ENCODE measurements at regions not wholly inside any gene's neighbourhood (a gene's known extent, or its start where the extent isn't known, plus 50 kb on each side); places are given as distances from the start of the nearest gene placed in this dataset.

GRCh38 chr11:95360377-95361075, 129.5 kb upstream of the SESN3 start:
- WGBS, 2 donors = 78 to 86% methylated on average over 8 of the region's 8 CpGs
- TF ChIP-seq POLR2A (IDR thresholded peaks at IDR 0.05) = no peak
- TF ChIP-seq, protein P1, sequence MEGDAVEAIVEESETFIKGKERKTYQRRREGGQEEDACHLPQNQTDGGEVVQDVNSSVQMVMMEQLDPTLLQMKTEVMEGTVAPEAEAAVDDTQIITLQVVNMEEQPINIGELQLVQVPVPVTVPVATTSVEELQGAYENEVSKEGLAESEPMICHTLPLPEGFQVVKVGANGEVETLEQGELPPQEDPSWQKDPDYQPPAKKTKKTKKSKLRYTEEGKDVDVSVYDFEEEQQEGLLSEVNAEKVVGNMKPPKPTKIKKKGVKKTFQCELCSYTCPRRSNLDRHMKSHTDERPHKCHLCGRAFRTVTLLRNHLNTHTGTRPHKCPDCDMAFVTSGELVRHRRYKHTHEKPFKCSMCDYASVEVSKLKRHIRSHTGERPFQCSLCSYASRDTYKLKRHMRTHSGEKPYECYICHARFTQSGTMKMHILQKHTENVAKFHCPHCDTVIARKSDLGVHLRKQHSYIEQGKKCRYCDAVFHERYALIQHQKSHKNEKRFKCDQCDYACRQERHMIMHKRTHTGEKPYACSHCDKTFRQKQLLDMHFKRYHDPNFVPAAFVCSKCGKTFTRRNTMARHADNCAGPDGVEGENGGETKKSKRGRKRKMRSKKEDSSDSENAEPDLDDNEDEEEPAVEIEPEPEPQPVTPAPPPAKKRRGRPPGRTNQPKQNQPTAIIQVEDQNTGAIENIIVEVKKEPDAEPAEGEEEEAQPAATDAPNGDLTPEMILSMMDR (IDR thresholded peaks at IDR 0.05) = no peak
- intact Hi-C loops (cut with DNase I; ENCODE audit: low total_unique reads) = no loop called here
- no peak overlapping the region for H3K4me3 ChIP-seq (ENCODE audit: low read depth, poor library complexity, severe bottlenecking)
- no peak for DNase-seq (ENCODE audit: low spot score in 2 of 2)

GRCh38 chr11:95359756-95360155, 128.8 kb upstream of the SESN3 start:
- DNase-seq (ENCODE audit: low spot score in 2 of 2) = no peak
- H3K4me3 ChIP-seq (ENCODE audit: low read depth, poor library complexity, severe bottlenecking) = no peak overlapping the region
- intact Hi-C loops (cut with DNase I; ENCODE audit: low total_unique reads) = no loop called here
- TF ChIP-seq, protein P1 (IDR thresholded peaks at IDR 0.05) = no peak
- TF ChIP-seq POLR2A (IDR thresholded peaks at IDR 0.05) = no peak
- 60 to 72% methylated on average over 2 of the region's 2 CpGs for whole genome bisulfite sequencing, 2 donors

- no peak for DNase-seq (ENCODE audit: low spot score in 2 of 2)
- intact Hi-C loops (cut with DNase I; ENCODE audit: low total_unique reads) = no loop called here
- 45 to 54% methylated on average over 1 of the region's 1 CpG for WGBS, 2 donors
- TF ChIP-seq, protein P1 (IDR thresholded peaks at IDR 0.05) = no peak
- no peak for TF ChIP-seq POLR2A (IDR thresholded peaks at IDR 0.05)
- no peak overlapping the region for H3K4me3 ChIP-seq (ENCODE audit: low read depth, poor library complexity, severe bottlenecking)
Measured at GRCh38 chr11:95359341-95359663, 128.3 kb upstream of the SESN3 start.

DNA sequence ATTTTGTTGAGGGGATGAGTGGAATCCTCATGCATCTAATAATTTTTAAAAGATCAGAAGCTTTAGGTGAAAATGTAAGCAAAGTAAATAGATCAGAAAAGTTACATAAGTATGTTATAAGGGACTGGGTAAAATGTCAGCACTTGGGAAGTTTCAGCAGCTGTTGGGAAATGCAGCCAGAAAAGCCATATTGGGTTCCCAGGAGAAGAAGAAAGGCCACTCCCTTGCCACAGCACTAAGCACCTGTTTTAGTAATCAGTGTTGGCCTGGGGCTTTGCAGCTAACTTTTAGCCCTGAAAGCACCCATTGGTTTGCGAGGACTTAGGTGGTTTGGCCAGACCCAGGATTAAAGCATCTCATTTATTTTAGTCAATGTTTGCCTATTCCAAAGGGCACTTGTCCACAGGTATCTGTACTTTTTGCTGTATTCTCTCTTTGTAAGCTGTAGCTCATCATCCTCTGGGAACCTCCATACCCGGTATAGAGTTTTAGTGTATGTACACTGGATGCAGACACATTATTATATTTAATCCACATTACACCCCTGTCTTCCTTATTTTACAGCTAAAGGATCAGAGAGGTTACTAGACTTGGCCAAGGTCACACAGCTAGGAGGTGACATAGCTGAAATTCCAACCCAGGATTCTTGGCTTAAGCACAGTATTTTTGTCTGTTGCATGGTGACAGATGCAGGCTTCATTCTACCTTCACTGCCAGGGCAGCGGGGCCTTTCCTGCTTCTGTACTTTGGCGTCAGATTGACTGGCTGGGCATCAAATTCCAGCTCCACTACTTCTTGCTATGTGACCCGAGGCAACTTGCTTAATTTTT, 127.7 kb upstream of the SESN3 start:
- no peak for DNase-seq (ENCODE audit: low spot score in 2 of 2)
- H3K4me3 ChIP-seq (ENCODE audit: low read depth, poor library complexity, severe bottlenecking) = no peak overlapping the region
- 37 to 43% methylated on average over 5 of the region's 5 CpGs for WGBS, 2 donors
- intact Hi-C loops (cut with DNase I; ENCODE audit: low total_unique reads) = no loop called here
- no peak for TF ChIP-seq POLR2A (IDR thresholded peaks at IDR 0.05)
- TF ChIP-seq, protein P1 (IDR thresholded peaks at IDR 0.05) = no peak

DNA sequence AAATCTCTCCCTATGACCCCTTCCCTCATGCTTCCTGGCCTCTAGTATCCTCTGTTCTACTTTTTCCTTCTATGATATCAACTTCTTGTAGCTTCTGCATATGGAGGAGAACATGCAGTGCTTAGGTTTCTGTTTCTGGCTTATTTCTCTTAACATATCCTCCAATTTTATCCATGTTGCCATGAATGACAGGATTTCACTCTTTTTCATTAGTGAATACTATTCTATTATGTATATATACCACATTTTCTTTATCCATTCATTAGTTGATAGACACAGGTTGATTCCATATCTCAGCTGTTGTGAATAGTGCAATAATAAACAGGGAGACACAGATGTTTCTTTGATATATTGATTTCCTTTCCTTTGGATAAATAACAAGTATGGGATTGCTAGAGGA, 123.3 kb upstream of the SESN3 start:
- no peak overlapping the region for H3K4me3 ChIP-seq (ENCODE audit: low read depth, poor library complexity, severe bottlenecking)
- TF ChIP-seq POLR2A (IDR thresholded peaks at IDR 0.05) = no peak
- TF ChIP-seq, protein P1 (IDR thresholded peaks at IDR 0.05) = no peak
- DNase-seq (ENCODE audit: low spot score in 2 of 2) = no peak
- intact Hi-C loops (cut with DNase I; ENCODE audit: low total_unique reads) = no loop called here

All from lower leg skin (tissue), 4 donors.